Lung (tissue), 11 donors: ENCODE measurements at regions not wholly inside any gene's neighbourhood (a gene's known extent, or its start where the extent isn't known, plus 50 kb on each side); places are given as distances from the start of the nearest gene placed in this dataset.
A peak's percentile ranks its signal among the peaks of the same experiment; 100 is the strongest.

Experiments used
- ATAC-seq: fragments of 200-7000 bp; cut with Tn5 transposase; one replicate; pipeline ENCODE4 v1.9.1; 2020; ENCODE audit warnings: moderate number of reproducible peaks; ENCODE audit not compliant: insufficient read depth, low FRiP score
- DNase-seq, 3 donors: peaks; one replicate each; pipeline ENCODE4 v3.0.0-alpha.2; 2013 to 2017
- H3K27ac ChIP-seq, 2 donors: one replicate each; pipeline ENCODE4 v1.5.1; 2013; ENCODE audit warnings: mild to moderate bottlenecking in 2 of 2, moderate library complexity in 2 of 2, control low read depth in 1 of 2, inconsistent platforms in 1 of 2, low read depth in 1 of 2, low read length in 1 of 2
- H3K27me3 ChIP-seq, 3 donors: one replicate each; pipeline ENCODE4 v1.5.1; 2013; ENCODE audit warnings: low read length in 2 of 3; ENCODE audit not compliant: control insufficient read depth in 3 of 3, insufficient read depth in 3 of 3
- H3K36me3 ChIP-seq, 4 donors: one replicate each; pipeline ENCODE4 v1.5.1; 2013; ENCODE audit warnings: low read length in 4 of 4, mild to moderate bottlenecking in 1 of 4, moderate library complexity in 1 of 4; ENCODE audit not compliant: control insufficient read depth in 4 of 4, insufficient read depth in 4 of 4
- H3K4me1 ChIP-seq, 5 donors: one replicate each; pipeline ENCODE4 v1.5.1; 2013; ENCODE audit warnings: low read length in 5 of 5, mild to moderate bottlenecking in 2 of 5, moderate library complexity in 1 of 5; ENCODE audit not compliant: control insufficient read depth in 5 of 5, insufficient read depth in 5 of 5
- H3K4me3 ChIP-seq: one replicate; pipeline ENCODE4 v1.5.1; 2013; ENCODE audit warnings: mild to moderate bottlenecking, control low read depth, moderate library complexity
- H3K9ac ChIP-seq, 2 donors: one replicate each; pipeline ENCODE4 v1.5.1; 2013; ENCODE audit warnings: low read length in 2 of 2, control low read depth in 1 of 2; ENCODE audit not compliant: insufficient read depth in 1 of 2
- H3K9me3 ChIP-seq, 4 donors: one replicate each; pipeline ENCODE4 v1.5.1; 2013; ENCODE audit warnings: low read length in 3 of 4, mild to moderate bottlenecking in 1 of 4, moderate library complexity in 1 of 4; ENCODE audit not compliant: control insufficient read depth in 4 of 4, insufficient read depth in 3 of 4
- CTCF ChIP-seq: IDR thresholded peaks from 2 replicates; pipeline ENCODE4 v1.5.1; 2012; ENCODE audit warnings: mild to moderate bottlenecking; ENCODE audit errors: control extremely low read depth, extremely low read depth
- WGBS, 2 donors: extraction: QIAGEN DNeasy Blood & Tissue Kit; methylation state at CpG; one replicate each; pipeline ENCODE4 v1.1.7; 2013; 5-methylcytosine and 5-hydroxymethylcytosine counted together
- donor health status: control.
- donor health status: control.
- donor health status: Bipolar disorder and iron deficiency.
- donor health status: healthy.
- donor health status: DM: yes; HTN: yes; CAD: no.

- Histone ChIP-seq H3K9ac (no peak overlapping the region), H3K4me3 (no peak overlapping the region), H3K9me3 (peaks cover 0 to 3% (median 0%) of the 10 kb centered on the region in 4 donors), H3K27ac (peak overlapping the region in 1 of 2 donors; percentile 61), H3K4me1 (peaks cover 0 to 21% (median 7%) of the 10 kb centered on the region in 5 donors), H3K36me3 (no peaks in the 10 kb centered on the region), H3K27me3 (no peaks in the 10 kb centered on the region)
- WGBS, 2 donors: 69 to 83% methylated on average over 9 of the region's 9 CpGs
- ATAC-seq (no peak), DNase-seq (no peak)
- no peak for TF ChIP-seq CTCF
These were observed 52.6 kb upstream of the SMAD6 start for GRCh38 chr15:66649235-66649984.

DNA sequence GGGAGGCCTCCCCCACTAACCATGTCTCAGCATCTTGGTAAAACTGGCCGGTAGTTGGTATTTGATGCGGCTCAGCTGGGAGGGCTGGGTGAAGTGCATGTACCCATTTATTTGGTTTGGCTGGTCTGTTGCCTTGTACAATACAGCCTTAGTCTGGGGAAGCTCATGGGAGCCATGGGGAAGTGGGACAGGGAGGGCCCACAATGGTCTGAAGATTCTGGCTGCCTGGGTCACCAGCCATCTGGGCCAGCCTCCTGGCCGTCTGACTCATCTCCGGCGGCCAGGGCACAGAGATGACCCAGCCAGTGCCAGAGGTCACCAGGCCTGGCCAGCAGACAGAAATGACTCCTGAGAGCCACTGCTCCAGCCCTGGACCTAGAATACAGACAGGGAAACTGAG, 51.6 kb upstream of the SMAD6 start:
- H3K36me3 ChIP-seq: no peaks in the 10 kb centered on the region
- H3K27ac ChIP-seq: peak overlapping the region in 1 of 2 donors; percentile 61
- peaks cover 0 to 22% (median 0%) of the 10 kb centered on the region in 5 donors for H3K4me1 ChIP-seq
- ATAC-seq (peak; percentile 43), DNase-seq (no peak)
- no peak for TF ChIP-seq CTCF
- no peak overlapping the region for H3K4me3 ChIP-seq
- H3K9ac ChIP-seq: no peak overlapping the region
- 64 to 89% methylated on average over 5 of the region's 5 CpGs for WGBS, 2 donors
- no peaks in the 10 kb centered on the region for H3K27me3 ChIP-seq
- H3K9me3 ChIP-seq: peaks cover 0 to 3% (median 0%) of the 10 kb centered on the region in 4 donors

GRCh38 chr15:66651198-66651597, 50.8 kb upstream of the SMAD6 start:
- Histone ChIP-seq H3K4me1 (peaks cover 0 to 30% (median 6%) of the 10 kb centered on the region in 5 donors), H3K9ac (no peak overlapping the region), H3K4me3 (no peak overlapping the region), H3K9me3 (peaks cover 0 to 3% (median 0%) of the 10 kb centered on the region in 4 donors), H3K27me3 (no peaks in the 10 kb centered on the region), H3K27ac (no peak overlapping the region), H3K36me3 (no peaks in the 10 kb centered on the region)
- ATAC-seq (no peak), DNase-seq (no peak)
- no peak for TF ChIP-seq CTCF
- WGBS, 2 donors: 72 to 73% methylated on average over 3 of the region's 3 CpGs
